Caco-2 (cell line): ENCODE measurements at regions not wholly inside any gene's neighbourhood (a gene's known extent, or its start where the extent isn't known, plus 50 kb on each side); places are given as distances from the start of the nearest gene placed in this dataset.

Experiments used
- BruUV-seq: library from RNA; stranded (reverse); fragments of 400-500 nt; replicated peaks from 2 replicates; lab custom pipeline; 2021; lab: Mats Ljungman, UMichigan
- CTCF ChIA-PET: fragments of 300-600 bp; sonication (Branson Sonifier 250); formaldehyde crosslinking; loops from one replicate; lab custom pipeline; 2022; ENCODE audit warnings: antibody characterized with exemption; lab: Charles Lee
- POLR2A ChIA-PET: fragments of 300-600 bp; sonication (Branson Sonifier 250); formaldehyde crosslinking; loops from one replicate; lab custom pipeline; 2022; ENCODE audit warnings: antibody characterized with exemption; lab: Charles Lee
- DNase-seq, 2 experiments: peaks; one replicate each; pipeline versions ENCODE4 v3.0.0 to v3.0.0-alpha.2; 2020 to 2022
- H3K27me3 ChIP-seq: replicated peaks from 2 replicates; pipeline ENCODE4 v1.6.0; 2011; ENCODE audit warnings: low read length; ENCODE audit not compliant: control insufficient read depth, insufficient read depth
- H3K36me3 ChIP-seq: 2 replicates; pipeline ENCODE4 v1.5.1; 2011; ENCODE audit warnings: low read length; ENCODE audit not compliant: control insufficient read depth, insufficient read depth
- H3K4me1 ChIP-seq: fragments of 250-450 bp; sonication (Bioruptor Pico); 2 replicates; pipeline ENCODE4 v1.5.1; 2020; ENCODE audit warnings: mild to moderate bottlenecking
- H3K4me3 ChIP-seq: 2 replicates; pipeline ENCODE4 v1.5.1; 2011; ENCODE audit warnings: low read depth, mild to moderate bottlenecking, control low read depth, low read length
- H3K9me3 ChIP-seq: fragments of 250-450 bp; sonication (Bioruptor Pico); 2 replicates; pipeline ENCODE4 v1.5.1; 2020; ENCODE audit warnings: mild to moderate bottlenecking, moderate library complexity
- H3K27ac Mint-ChIP-seq: one replicate; pipeline ENCODE4 v1.8.0; 2022; ENCODE audit warnings: mixed read lengths; ENCODE audit not compliant: unreplicated experiment
- H3K27me3 Mint-ChIP-seq: one replicate; pipeline ENCODE4 v1.8.0; 2022; ENCODE audit warnings: mixed read lengths; ENCODE audit not compliant: insufficient read depth, unreplicated experiment
- H3K36me3 Mint-ChIP-seq: one replicate; pipeline ENCODE4 v1.8.0; 2022; ENCODE audit warnings: mild to moderate bottlenecking, mixed read lengths; ENCODE audit not compliant: insufficient read depth, unreplicated experiment
- H3K4me1 Mint-ChIP-seq: one replicate; pipeline ENCODE4 v1.8.0; 2022; ENCODE audit warnings: low read depth, mixed read lengths; ENCODE audit not compliant: unreplicated experiment
- H3K4me3 Mint-ChIP-seq: one replicate; pipeline ENCODE4 v1.8.0; 2022; ENCODE audit warnings: mild to moderate bottlenecking, moderate library complexity, mixed read lengths; ENCODE audit not compliant: unreplicated experiment
- H3K9me3 Mint-ChIP-seq: one replicate; pipeline ENCODE4 v1.8.0; 2022; ENCODE audit warnings: mixed read lengths; ENCODE audit not compliant: unreplicated experiment
- CTCF ChIP-seq, 2 experiments: fragments of 200-600 bp in 1 of 2; IDR thresholded peaks; 1 replicate in 1 of 2; 2 replicates in 1 of 2; pipeline versions ENCODE4 v1.5.1 to v1.8.0; 2011 to 2022; ENCODE audit warnings: antibody characterized with exemption in 1 of 2, control low read depth in 1 of 2, inconsistent platforms in 1 of 2, low read depth in 1 of 2, low read length in 1 of 2, mild to moderate bottlenecking in 1 of 2, moderate library complexity in 1 of 2; ENCODE audit not compliant: insufficient read depth in 1 of 2, severe bottlenecking in 1 of 2, unreplicated experiment in 1 of 2
- intact Hi-C: fragments of 100-400 bp; cut with micrococcal nuclease; formaldehyde crosslinking; loops from one replicate; pipeline ENCODE4 v1.10.0; 2022; ENCODE audit not compliant: unreplicated experiment

GRCh38 chr15:70566989-70567388, 196.4 kb downstream of the UACA start:
- Histone ChIP-seq H3K36me3 (no peaks in the 10 kb centered on the region), H3K9me3 (no peaks in the 10 kb centered on the region), H3K4me1 (peaks cover 13% of the 10 kb centered on the region), H3K27me3 (no peaks in the 10 kb centered on the region), H3K4me3 (no peak overlapping the region)
- Mint-ChIP-seq H3K36me3 (no peaks in the 10 kb centered on the region), H3K9me3 (peaks cover 2% of the 10 kb centered on the region), H3K4me1 (peaks cover 13% of the 10 kb centered on the region), H3K27me3 (no peaks in the 10 kb centered on the region), H3K4me3 (no peak overlapping the region), H3K27ac (no peak overlapping the region)
- DNase-seq = no peak
- intact Hi-C loops = no loop called here
- no TSS peak for BruUV-seq
- POLR2A ChIA-PET = no interaction called here
- no peak for TF ChIP-seq CTCF (IDR thresholded peaks at IDR 0.05; ENCODE audit: insufficient read depth in 1 of 2, low read depth in 1 of 2, low read length in 1 of 2, severe bottlenecking in 1 of 2, unreplicated experiment in 1 of 2)
- CTCF ChIA-PET = interaction anchor here (0.5 to 0.7 kb wide), 2 partner anchors 18 to 92 kb away, joined by 4 to 5 read pairs; no protein-coding TSS in a partner anchor

- no peak overlapping the region for H3K4me3 ChIP-seq
- no peaks in the 10 kb centered on the region for H3K36me3 ChIP-seq
- no peaks in the 10 kb centered on the region for H3K27me3 Mint-ChIP-seq
- TF ChIP-seq CTCF (IDR thresholded peaks at IDR 0.05; ENCODE audit: insufficient read depth in 1 of 2, low read depth in 1 of 2, low read length in 1 of 2, severe bottlenecking in 1 of 2, unreplicated experiment in 1 of 2) = peak in 1 of 2 experiments; percentile 21
- peaks cover 13% of the 10 kb centered on the region for H3K4me1 Mint-ChIP-seq
- CTCF ChIA-PET = interaction anchor here (0.5 to 0.7 kb wide), 4 partner anchors 12 to 985 kb away, joined by 3 to 12 read pairs (median 4); no protein-coding TSS in a partner anchor
- no TSS peak for BruUV-seq
- H3K36me3 Mint-ChIP-seq = no peaks in the 10 kb centered on the region
- DNase-seq = no peak
- POLR2A ChIA-PET = no interaction called here
- no peak overlapping the region for H3K27ac Mint-ChIP-seq
- no peaks in the 10 kb centered on the region for H3K27me3 ChIP-seq
- H3K9me3 ChIP-seq = no peaks in the 10 kb centered on the region
- H3K4me1 ChIP-seq = peaks cover 13% of the 10 kb centered on the region
- no peaks in the 10 kb centered on the region for H3K9me3 Mint-ChIP-seq
- intact Hi-C loops = no loop called here
- no peak overlapping the region for H3K4me3 Mint-ChIP-seq
Measured at GRCh38 chr15:70566047-70566835, 197.1 kb downstream of the UACA start.

- BruUV-seq = no TSS peak
- Mint-ChIP-seq H3K4me1 (peaks cover 3% of the 10 kb centered on the region), H3K27ac (no peak overlapping the region), H3K27me3 (no peaks in the 10 kb centered on the region), H3K9me3 (no peaks in the 10 kb centered on the region), H3K4me3 (no peak overlapping the region), H3K36me3 (no peaks in the 10 kb centered on the region)
- Histone ChIP-seq H3K36me3 (no peaks in the 10 kb centered on the region), H3K27me3 (no peaks in the 10 kb centered on the region), H3K4me3 (no peak overlapping the region), H3K9me3 (no peaks in the 10 kb centered on the region), H3K4me1 (no peaks in the 10 kb centered on the region)
- no peak for TF ChIP-seq CTCF (IDR thresholded peaks at IDR 0.05; ENCODE audit: insufficient read depth in 1 of 2, low read depth in 1 of 2, low read length in 1 of 2, severe bottlenecking in 1 of 2, unreplicated experiment in 1 of 2)
- no peak for DNase-seq
- CTCF ChIA-PET = interaction anchor here (1.4 kb wide), 1 partner anchor 13 kb away, joined by 5 read pairs; no protein-coding TSS in a partner anchor
- POLR2A ChIA-PET = no interaction called here
- intact Hi-C loops = no loop called here
Measured at GRCh38 chr15:70563561-70564095, 199.7 kb downstream of the UACA start.
